Superior temporal gyrus (tissue), 1 donor: ENCODE measurements at regions not wholly inside any gene's neighbourhood (a gene's known extent, or its start where the extent isn't known, plus 50 kb on each side); places are given as distances from the start of the nearest gene placed in this dataset.

ENCODE experiments used
- DNase-seq: peaks from one replicate; pipeline ENCODE4 v3.0.0-alpha.2; 2016; ENCODE audit errors: extremely low spot score

GRCh38 chr11:81756864-81757595 is 976.6 kb downstream of the FAM181B start:
- no peak for DNase-seq

GRCh38 chr11:81749245-81749644 is 984.4 kb downstream of the FAM181B start:
- DNase-seq, result no peak

GRCh38 chr11:81744336-81745116 is 989.1 kb downstream of the FAM181B start:
- DNase-seq, result no peak

- no peak for DNase-seq
These were observed 1008.0 kb downstream of the FAM181B start for GRCh38 chr11:81725701-81726100.

GRCh38 chr11:81717695-81718094 is 1016.0 kb downstream of the FAM181B start:
- no peak for DNase-seq

GRCh38 chr11:81707881-81708280 is 1025.8 kb downstream of the FAM181B start:
- no peak for DNase-seq

- no peak for DNase-seq
These were observed 1028.4 kb downstream of the FAM181B start for GRCh38 chr11:81705283-81705682.

GRCh38 chr11:81700076-81700475 is 1033.6 kb downstream of the FAM181B start:
- DNase-seq, result no peak

- no peak for DNase-seq
These were observed 1046.6 kb downstream of the FAM181B start for GRCh38 chr11:81687057-81687456.

- DNase-seq, result no peak
These were observed 1059.5 kb downstream of the FAM181B start for GRCh38 chr11:81674211-81674610.

GRCh38 chr11:81673001-81673400 is 1060.7 kb downstream of the FAM181B start:
- DNase-seq, result no peak

- no peak for DNase-seq
These were observed 1063.6 kb downstream of the FAM181B start for GRCh38 chr11:81669935-81670543.

- no peak for DNase-seq
These were observed 1074.9 kb downstream of the FAM181B start for GRCh38 chr11:81658722-81659121.

GRCh38 chr11:81655351-81655750 is 1078.3 kb downstream of the FAM181B start:
- no peak for DNase-seq

GRCh38 chr11:81647374-81647773 is 1086.3 kb downstream of the FAM181B start:
- DNase-seq, result peak; percentile 45

- peak; percentile 80 for DNase-seq
These were observed 1089.3 kb downstream of the FAM181B start for GRCh38 chr11:81644239-81644840.

- DNase-seq, result no peak
These were observed 1099.2 kb downstream of the FAM181B start for GRCh38 chr11:81634483-81634882.

GRCh38 chr11:81602508-81602907 is 1131.2 kb downstream of the FAM181B start:
- DNase-seq, result no peak

- no peak for DNase-seq
These were observed 1137.0 kb downstream of the FAM181B start for GRCh38 chr11:81596704-81597103.

GRCh38 chr11:81585390-81585933 is 1148.2 kb downstream of the FAM181B start:
- DNase-seq, result no peak

- no peak for DNase-seq
These were observed 1154.3 kb downstream of the FAM181B start for GRCh38 chr11:81579339-81579738.

- no peak for DNase-seq
These were observed 1155.1 kb downstream of the FAM181B start for GRCh38 chr11:81578571-81578970.
